ENCODE measurements at regions not wholly inside any gene's neighbourhood (a gene's known extent, or its start where the extent isn't known, plus 50 kb on each side); places are given as distances from the start of the nearest gene placed in this dataset.
"Not testable (repeated sequence)": the region's sequence is repeated elsewhere in the genome, so short reads cannot be mapped to it uniquely, and the experiment has no call there.

- no peak for DNase-seq (ENCODE audit: low read depth)
These were observed 55.2 kb upstream of the MDM1 start for GRCh38 chr12:68387338-68387737.

DNA sequence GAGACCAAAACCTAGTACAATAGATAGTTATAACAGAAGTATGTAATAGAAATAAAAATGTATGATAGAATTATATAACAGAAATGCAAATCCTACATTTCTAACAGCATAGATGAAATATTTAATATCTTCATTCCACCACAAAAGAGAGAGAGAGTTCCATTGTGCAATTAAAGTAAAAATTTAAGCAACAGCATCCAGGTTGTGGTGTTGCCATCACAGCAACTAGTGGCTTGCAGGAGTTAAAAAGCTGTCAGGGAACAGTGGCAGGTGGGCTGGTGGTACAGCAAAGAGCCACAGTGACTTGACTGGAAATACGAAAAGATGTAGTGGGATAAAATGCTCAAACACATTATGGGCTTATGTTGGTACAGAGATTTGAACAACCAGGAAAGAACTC, 57.1 kb upstream of the MDM1 start:
- no peak for DNase-seq (ENCODE audit: low read depth)

DNA sequence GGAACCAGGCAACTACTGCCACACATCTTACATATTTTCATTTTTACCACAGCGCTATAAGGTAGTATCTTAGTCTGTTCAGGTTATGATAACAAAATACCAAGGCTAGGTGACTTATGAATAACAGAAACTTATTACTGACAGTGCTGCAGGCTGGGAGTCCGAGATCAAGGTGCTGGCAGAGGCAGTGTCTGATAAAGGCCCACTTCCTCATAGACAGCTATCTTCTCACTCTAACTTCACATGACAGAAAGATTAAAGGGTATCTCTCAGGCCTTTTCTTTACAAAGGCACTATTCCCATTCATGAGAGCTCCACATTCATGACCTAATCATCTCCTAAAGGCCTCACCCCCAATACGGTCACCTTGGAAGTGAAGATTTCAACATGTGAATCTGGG, 59.8 kb upstream of the MDM1 start:
- DNase-seq (ENCODE audit: low read depth): no peak

GRCh38 chr12:68392376-68392775, 60.2 kb upstream of the MDM1 start:
- DNase-seq (ENCODE audit: low read depth): no peak

GRCh38 chr12:68393417-68393816, 61.3 kb upstream of the MDM1 start:
- DNase-seq (ENCODE audit: low read depth): no peak

- DNase-seq (ENCODE audit: low read depth): no peak
These were observed 65.5 kb upstream of the MDM1 start for GRCh38 chr12:68397566-68398158.

- not testable (repeated sequence) for DNase-seq (ENCODE audit: low read depth)
These were observed 66.5 kb upstream of the MDM1 start for GRCh38 chr12:68398689-68399088.

GRCh38 chr12:68400226-68400829, 68.2 kb upstream of the MDM1 start:
- DNase-seq (ENCODE audit: low read depth): no peak

DNA sequence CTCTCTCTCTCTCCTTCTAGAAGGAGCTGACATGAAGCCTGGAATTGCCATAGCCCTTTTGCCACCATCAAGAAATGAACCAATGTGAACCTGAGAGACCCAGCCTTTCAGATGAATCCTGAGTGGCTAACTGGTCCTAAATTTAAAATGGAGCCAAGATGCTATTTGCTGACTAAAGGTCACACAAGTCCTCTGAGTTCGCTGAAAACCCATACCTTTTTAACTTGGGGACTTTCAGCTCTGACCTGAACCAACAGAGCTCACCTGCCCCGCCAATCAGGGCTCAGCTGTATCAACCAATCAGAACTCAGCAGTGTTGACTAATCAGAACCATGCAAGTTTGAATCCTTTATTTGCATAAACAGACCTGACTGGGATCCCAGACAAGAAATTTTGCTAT, 70.3 kb upstream of the MDM1 start:
- DNase-seq (ENCODE audit: low read depth): no peak

DNA sequence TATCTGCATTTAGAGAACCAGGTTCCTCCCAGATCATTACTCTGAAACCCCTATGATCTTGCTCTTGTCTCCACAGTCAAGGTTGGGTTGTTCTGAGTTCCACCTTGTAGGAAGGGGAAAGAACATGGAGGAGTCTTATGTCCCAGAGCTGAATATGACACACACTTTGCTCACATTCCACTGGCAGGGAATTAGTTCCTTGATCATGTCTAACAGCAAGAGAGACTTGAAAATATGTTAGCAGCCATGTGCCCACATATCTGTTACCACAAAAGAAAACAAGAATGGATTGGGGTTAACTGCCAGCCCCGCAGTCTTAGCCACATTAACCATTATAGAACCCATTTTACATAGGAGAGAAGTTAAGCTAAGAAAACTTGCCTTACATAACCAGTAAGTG, 71.1 kb upstream of the MDM1 start:
- no peak for DNase-seq (ENCODE audit: low read depth)

- DNase-seq (ENCODE audit: low read depth): no peak
These were observed 71.5 kb upstream of the MDM1 start for GRCh38 chr12:68403711-68404110.

DNA sequence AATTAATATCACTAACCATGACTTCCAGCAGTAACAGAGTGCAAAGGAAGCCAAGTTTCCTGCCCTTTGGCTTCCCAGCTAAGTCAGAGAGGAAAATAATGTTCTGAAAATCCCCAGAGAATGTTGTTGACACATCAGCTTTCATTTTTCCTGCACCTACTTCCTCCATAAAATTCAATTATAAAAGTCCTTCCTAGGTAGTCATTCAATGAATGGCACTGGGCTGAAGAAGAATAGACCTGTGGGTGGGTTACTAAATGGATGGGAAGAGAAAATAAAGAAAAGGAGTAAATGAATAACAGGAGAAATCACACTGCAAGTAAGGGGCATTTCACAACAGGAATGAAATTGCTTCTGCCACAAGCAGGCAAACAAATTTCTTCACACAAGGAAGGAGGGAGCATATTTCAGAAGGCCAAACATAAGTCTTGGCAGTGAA, 73.2 kb upstream of the MDM1 start:
- no peak for DNase-seq (ENCODE audit: low read depth)

GRCh38 chr12:68406134-68406576, 74.0 kb upstream of the MDM1 start:
- DNase-seq (ENCODE audit: low read depth): no peak

DNA sequence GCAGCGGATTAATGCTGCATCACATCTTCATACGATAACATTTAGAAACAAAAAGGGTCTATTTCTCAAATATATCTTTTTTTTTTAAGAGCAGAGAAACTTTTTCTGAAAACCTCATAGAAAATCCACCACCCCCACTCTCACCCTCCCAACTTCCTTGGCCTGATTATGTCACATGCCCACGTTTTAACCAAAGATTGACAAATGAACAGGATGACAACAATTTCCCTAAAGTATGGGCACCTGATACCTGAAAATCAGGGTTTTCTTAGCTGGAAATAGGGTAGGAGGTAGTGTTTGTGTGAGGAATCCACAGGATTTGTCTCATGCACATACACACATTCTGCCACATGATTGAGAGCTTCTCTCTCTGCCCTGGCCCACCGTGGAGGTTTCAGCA, 74.7 kb upstream of the MDM1 start:
- no peak for DNase-seq (ENCODE audit: low read depth)

DNA sequence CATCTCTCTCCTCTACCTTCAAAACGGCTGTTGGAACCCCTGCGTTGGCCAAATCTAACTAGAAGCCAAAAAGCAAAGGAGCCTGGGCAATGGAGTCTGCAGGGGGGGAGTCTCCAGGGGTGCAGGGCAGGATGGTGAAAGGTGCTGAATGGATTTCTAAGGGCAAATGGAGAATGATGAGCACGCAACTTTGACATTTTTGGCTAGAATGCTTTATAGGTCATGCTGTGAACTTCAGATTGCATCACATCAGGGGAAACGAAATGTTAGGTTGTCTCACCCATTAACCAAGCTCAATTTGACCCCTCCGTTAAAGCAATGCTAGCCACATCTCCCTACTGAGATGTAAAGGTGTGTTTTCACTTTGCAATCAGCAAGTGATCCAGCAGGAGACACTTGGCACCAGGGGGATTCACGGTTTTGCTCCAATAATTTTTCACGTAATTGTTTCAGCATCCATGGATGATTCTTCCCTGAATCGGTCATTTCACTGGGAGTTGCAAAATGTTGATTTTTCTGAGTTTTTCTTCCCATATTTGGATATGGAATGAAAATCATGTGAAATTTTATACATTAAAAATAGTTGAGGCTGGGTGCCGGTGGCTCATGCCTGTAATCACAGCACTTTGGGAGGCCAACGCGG, 78.0 kb upstream of the MDM1 start:
- DNase-seq (ENCODE audit: low read depth): no peak

GRCh38 chr12:68411371-68411770, 79.2 kb upstream of the MDM1 start:
- no peak for DNase-seq (ENCODE audit: low read depth)

DNA sequence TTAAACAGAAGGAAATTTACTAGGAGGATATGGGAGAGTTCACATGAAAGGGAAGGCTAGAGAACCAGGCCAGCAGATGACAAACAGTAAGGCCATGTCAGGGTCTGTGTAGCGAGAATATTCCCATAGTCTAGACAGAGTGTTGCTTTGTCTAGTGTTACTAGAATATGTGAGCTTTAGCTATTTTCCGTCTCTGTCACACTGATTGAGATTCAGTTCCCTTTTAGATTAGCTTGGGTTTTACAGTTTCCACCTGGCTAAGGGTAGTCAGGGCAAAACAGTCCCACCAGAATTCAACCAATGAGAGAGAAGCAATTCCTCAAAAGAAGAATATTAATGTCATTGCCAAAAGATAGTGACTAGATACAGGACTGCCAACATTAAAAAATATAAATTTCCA, 82.8 kb upstream of the MDM1 start:
- no peak for DNase-seq (ENCODE audit: low read depth)

- no peak for DNase-seq (ENCODE audit: low read depth)
These were observed 84.2 kb upstream of the MDM1 start for GRCh38 chr12:68416350-68416749.

DNA sequence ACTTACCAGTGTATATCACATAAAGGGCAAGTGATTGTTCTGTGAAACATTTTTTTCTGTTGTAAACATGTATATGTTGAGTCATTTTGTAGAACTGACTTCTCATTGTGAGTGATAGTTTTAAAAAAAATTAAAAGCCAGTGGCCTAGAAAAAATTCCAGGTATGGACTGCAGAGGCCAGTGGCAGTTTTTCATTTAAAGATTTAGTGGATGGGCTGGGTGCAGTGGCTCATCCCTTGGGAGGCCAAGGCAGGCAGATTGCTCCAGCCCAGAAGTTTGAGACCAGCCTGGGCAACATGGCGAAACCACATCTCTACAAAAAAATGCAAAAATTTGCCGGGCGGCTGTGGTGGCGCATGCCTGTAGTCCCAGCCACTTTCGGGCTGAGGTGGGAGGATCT, 84.7 kb upstream of the MDM1 start:
- no peak for DNase-seq (ENCODE audit: low read depth)

DNA sequence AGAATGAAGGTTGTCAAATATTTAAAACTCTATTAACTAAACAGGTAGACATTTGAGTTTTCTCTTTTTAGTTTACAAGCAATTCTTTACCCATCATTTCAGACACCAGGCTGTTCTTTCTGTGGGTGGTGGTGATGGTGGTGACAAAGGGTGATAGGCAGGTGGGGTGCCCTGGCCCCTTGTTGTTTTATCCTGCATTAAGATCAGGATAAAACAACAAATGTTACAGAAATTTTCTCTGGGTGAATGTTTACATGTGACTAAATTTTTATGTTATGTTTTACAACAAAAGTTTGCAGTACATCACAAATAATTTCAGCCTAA, 85.9 kb upstream of the MDM1 start:
- DNase-seq (ENCODE audit: low read depth): no peak

DNA sequence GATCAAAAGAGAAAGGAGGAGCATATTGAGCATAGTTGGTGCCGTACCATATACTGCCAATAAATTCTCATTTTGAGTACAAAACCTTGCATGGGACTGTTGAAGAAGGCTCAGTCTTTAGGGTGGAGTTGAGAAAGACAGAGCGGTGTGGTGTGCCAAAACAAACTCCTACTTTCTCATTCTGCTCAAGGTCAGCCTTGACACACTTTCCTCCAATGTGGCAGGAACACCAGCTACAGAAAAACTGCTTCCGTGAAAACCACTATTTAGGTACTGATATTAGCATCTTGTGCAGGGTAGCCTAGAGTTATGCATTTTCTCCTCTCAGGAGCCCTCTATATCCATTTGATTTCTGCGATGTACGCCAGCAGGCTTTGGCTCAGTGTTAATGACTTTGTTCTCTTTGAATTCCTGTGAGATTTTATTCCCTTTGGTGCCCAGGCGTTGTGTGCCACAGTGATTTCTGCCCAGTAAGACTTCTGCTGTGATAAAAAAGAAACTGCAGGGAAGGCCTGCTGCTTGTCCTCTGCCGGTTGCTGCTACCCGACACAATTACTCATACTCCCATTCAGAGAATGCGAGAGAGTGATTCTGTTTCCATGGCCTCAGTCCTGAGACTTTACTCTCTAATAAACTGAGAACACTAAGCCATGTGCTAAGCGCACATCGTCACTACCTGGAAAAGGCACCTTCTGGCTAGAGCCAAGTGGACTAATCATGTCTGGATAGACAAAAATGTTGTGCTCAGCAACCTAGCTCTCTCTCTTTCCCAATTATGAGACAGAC, 88.3 kb upstream of the MDM1 start:
- no peak for DNase-seq (ENCODE audit: low read depth)

DNA sequence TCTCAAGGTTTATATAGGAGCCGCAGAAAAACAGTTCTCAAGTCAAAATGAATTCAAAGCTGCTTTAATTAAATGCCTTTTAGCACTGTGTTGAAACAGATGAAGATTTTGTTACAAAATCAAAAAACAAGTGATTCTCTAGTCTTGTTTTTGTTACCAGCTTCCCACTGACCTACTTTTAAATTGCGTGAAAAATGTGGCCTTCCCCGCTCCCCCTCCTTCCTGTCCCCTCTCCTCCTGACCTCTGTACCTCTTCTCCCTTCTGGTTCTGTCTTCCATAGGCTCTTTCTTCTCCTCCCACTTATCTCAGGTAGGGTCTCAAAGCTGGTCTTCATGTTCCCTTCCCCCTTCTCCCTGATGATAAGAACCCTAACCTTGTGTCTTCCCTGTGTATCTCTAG, 90.0 kb upstream of the MDM1 start:
- no peak for DNase-seq (ENCODE audit: low read depth)

GRCh38 chr12:68422956-68423574, 90.9 kb upstream of the MDM1 start:
- no peak for DNase-seq (ENCODE audit: low read depth)
